Left ventricle myocardium superior (tissue), 1 donor: ENCODE measurements at regions not wholly inside any gene's neighbourhood (a gene's known extent, or its start where the extent isn't known, plus 50 kb on each side); places are given as distances from the start of the nearest gene placed in this dataset.
"Not testable (repeated sequence)": the region's sequence is repeated elsewhere in the genome, so short reads cannot be mapped to it uniquely, and the experiment has no call there.

Experiments used
- ATAC-seq: fragments of 200-7000 bp; cut with Tn5 transposase; one replicate; pipeline ENCODE4 v1.9.1; 2020; ENCODE audit warnings: mild to moderate bottlenecking, moderate library complexity
- DNase-seq: peaks from one replicate; pipeline ENCODE4 v3.0.0-alpha.2; 2020
- intact Hi-C: fragments of 100-400 bp; cut with micrococcal nuclease; formaldehyde crosslinking; loops from one replicate; pipeline ENCODE4 v1.11.0; 2022
- donor health status: DM: no; HTN: yes; CAD: no; lungs with severe emphysema.

- intact Hi-C loops, result no loop called here
- no peak for ATAC-seq
- no peak for DNase-seq
Observed at GRCh38 chr20:5492937-5493336, 117.9 kb downstream of the GPCPD1 start.

- ATAC-seq (no peak), DNase-seq (no peak)
- intact Hi-C loops, result no loop called here
Observed at GRCh38 chr20:5491455-5491854, 119.4 kb downstream of the GPCPD1 start.

- DNase-seq (no peak), ATAC-seq (no peak)
- intact Hi-C loops, result no loop called here
Observed at GRCh38 chr20:5489601-5490000, 121.2 kb downstream of the GPCPD1 start.

GRCh38 chr20:5488823-5489222 is 122.0 kb downstream of the GPCPD1 start:
- no peak for DNase-seq
- no peak for ATAC-seq
- intact Hi-C loops, result no loop called here

- ATAC-seq (no peak), DNase-seq (no peak)
- intact Hi-C loops, result no loop called here
Observed at GRCh38 chr20:5486377-5487054, 124.3 kb downstream of the GPCPD1 start.

- intact Hi-C loops, result no loop called here
- no peak for ATAC-seq
- no peak for DNase-seq
Observed at GRCh38 chr20:5484926-5485325, 125.9 kb downstream of the GPCPD1 start.

- intact Hi-C loops, result no loop called here
- DNase-seq (no peak), ATAC-seq (no peak)
Observed at GRCh38 chr20:5484346-5484745, 126.5 kb downstream of the GPCPD1 start.

GRCh38 chr20:5482791-5483190 is 128.0 kb downstream of the GPCPD1 start:
- intact Hi-C loops, result no loop called here
- ATAC-seq (no peak), DNase-seq (no peak)

- ATAC-seq (no peak), DNase-seq (no peak)
- intact Hi-C loops, result no loop called here
Observed at GRCh38 chr20:5481872-5482271, 128.9 kb downstream of the GPCPD1 start.

- ATAC-seq, result no peak
- intact Hi-C loops, result no loop called here
Observed at GRCh38 chr20:5480824-5481600, 129.8 kb downstream of the GPCPD1 start.

GRCh38 chr20:5474646-5475550 is 135.9 kb downstream of the GPCPD1 start:
- intact Hi-C loops, result no loop called here

More at GRCh38 chr20:5480824-5481600, 129.8 kb downstream of the GPCPD1 start:
- DNase-seq, result no peak

GRCh38 chr20:5471866-5472265 is 138.9 kb downstream of the GPCPD1 start:
- DNase-seq, intact Hi-C loops: not testable (repeated sequence)
- ATAC-seq, result peak; percentile 61

More at GRCh38 chr20:5474646-5475550, 135.9 kb downstream of the GPCPD1 start:
- DNase-seq (no peak), ATAC-seq (no peak)

- DNase-seq (no peak), ATAC-seq (no peak)
- intact Hi-C loops, result no loop called here
Observed at GRCh38 chr20:5471368-5471767, 139.4 kb downstream of the GPCPD1 start.

- DNase-seq (no peak), ATAC-seq (no peak)
- intact Hi-C loops, result no loop called here
Observed at GRCh38 chr20:5470943-5471342, 139.9 kb downstream of the GPCPD1 start.

- intact Hi-C loops, result no loop called here
- DNase-seq, result no peak
Observed at GRCh38 chr20:5470458-5470857, 140.3 kb downstream of the GPCPD1 start.

GRCh38 chr20:5469111-5469510 is 141.7 kb downstream of the GPCPD1 start:
- ATAC-seq, result no peak
- intact Hi-C loops, result no loop called here
- no peak for DNase-seq

More at GRCh38 chr20:5470458-5470857, 140.3 kb downstream of the GPCPD1 start:
- ATAC-seq, result no peak

- intact Hi-C loops, result no loop called here
- ATAC-seq (no peak), DNase-seq (no peak)
Observed at GRCh38 chr20:5467086-5467485, 143.7 kb downstream of the GPCPD1 start.

- intact Hi-C loops, result no loop called here
- ATAC-seq (no peak), DNase-seq (no peak)
Observed at GRCh38 chr20:5465604-5465927, 145.2 kb downstream of the GPCPD1 start.

GRCh38 chr20:5464901-5465603 is 145.8 kb downstream of the GPCPD1 start:
- DNase-seq (no peak), ATAC-seq (no peak)
- intact Hi-C loops, result no loop called here
